Tibial nerve (tissue), 3 donors: ENCODE measurements at regions not wholly inside any gene's neighbourhood (a gene's known extent, or its start where the extent isn't known, plus 50 kb on each side); places are given as distances from the start of the nearest gene placed in this dataset.

Experiments
- EP300 ChIP-seq, 2 donors: sonication (generic); formaldehyde crosslinking; IDR thresholded peaks; one replicate each; pipeline ENCODE4 v1.6.1; 2017; ENCODE audit warnings: antibody characterized with exemption in 2 of 2, mild to moderate bottlenecking in 1 of 2
- POLR2A ChIP-seq, 2 donors: fragments of 450-650 bp; IDR thresholded peaks; one replicate each; pipeline ENCODE4 v1.6.1; 2017; ENCODE audit warnings: antibody characterized with exemption in 2 of 2, mild to moderate bottlenecking in 2 of 2, moderate library complexity in 2 of 2

DNA sequence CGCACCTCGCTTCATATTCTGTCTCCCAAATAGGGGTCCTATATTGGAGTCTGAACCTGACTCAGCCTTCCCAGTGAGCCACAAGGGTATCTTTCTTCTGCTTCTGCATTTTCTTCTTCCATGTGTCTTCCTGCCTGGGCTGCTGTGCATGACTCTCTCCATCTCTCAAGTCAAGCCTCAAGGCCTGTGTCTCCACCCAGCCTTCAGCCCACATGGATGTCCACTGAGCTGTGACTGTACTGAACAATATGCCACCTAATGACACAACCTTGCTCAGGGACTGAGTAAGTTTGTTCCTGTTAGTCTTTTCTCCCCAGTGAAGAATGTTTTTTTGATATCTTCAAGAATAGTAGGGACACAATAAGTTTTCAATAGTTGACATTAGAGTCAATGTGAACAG, 162.7 kb upstream of the TBX20 start:
- no peak for TF ChIP-seq POLR2A (IDR thresholded peaks at IDR 0.05)
- no peak for TF ChIP-seq EP300 (IDR thresholded peaks at IDR 0.05)
